ENCODE measurements at regions not wholly inside any gene's neighbourhood (a gene's known extent, or its start where the extent isn't known, plus 50 kb on each side); places are given as distances from the start of the nearest gene placed in this dataset.

DNA sequence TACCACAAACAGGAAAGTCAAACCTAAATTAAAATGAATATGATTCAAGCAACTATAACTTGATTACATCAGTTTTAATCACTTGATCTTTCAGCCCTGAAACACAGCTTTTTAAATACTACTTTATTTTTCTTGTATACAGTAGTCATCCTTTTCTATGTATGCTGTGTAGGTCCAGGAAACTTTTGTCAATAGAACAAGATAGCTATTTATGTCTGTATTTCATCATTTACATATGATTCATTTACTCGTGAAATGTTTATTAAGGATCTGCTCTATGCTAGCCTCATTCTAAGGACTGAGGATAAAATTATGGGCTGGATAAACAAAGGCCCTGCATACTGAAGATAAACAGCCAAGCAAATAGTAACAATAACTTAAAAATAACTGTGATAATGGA is 930.2 kb downstream of the TFAP2A start:
- Mint-ChIP-seq H3K36me3 (ENCODE audit: low read depth) (no peaks in the 10 kb centered on the region), H3K27ac (no peak overlapping the region), H3K4me3 (no peak overlapping the region), H3K9me3 (no peaks in the 10 kb centered on the region), H3K27me3 (ENCODE audit: insufficient read depth) (no peaks in the 10 kb centered on the region), H3K4me1 (peaks cover 11% of the 10 kb centered on the region)
- H3K9me3 ChIP-seq (ENCODE audit: control insufficient read depth, low read length): no peaks in the 10 kb centered on the region
- no peaks in the 10 kb centered on the region for H3K27me3 ChIP-seq (ENCODE audit: control insufficient read depth, insufficient read depth, low read length, poor library complexity, severe bottlenecking)
- H3K4me1 ChIP-seq (ENCODE audit: control insufficient read depth, insufficient read depth, low read length): no peaks in the 10 kb centered on the region
- H3K36me3 ChIP-seq (ENCODE audit: control insufficient read depth, insufficient read depth, low read length): no peaks in the 10 kb centered on the region
- WGBS, 2 experiments (ENCODE audit: insufficient coverage in 1 of 2, insufficient read length in 1 of 2): 90% methylated on average over 1 of the region's 1 CpG; no CpG with 5 or more reads in 1 of the 2 experiments
- no peak for DNase-seq
- no peak overlapping the region for H3K4me3 ChIP-seq (ENCODE audit: low read length)
- H3K27ac ChIP-seq (ENCODE audit: low read depth, low read length): no peak overlapping the region
- no peak overlapping the region for H3K9ac ChIP-seq (ENCODE audit: extremely low read depth, low read length, poor library complexity, severe bottlenecking)
- TF ChIP-seq, protein P1, sequence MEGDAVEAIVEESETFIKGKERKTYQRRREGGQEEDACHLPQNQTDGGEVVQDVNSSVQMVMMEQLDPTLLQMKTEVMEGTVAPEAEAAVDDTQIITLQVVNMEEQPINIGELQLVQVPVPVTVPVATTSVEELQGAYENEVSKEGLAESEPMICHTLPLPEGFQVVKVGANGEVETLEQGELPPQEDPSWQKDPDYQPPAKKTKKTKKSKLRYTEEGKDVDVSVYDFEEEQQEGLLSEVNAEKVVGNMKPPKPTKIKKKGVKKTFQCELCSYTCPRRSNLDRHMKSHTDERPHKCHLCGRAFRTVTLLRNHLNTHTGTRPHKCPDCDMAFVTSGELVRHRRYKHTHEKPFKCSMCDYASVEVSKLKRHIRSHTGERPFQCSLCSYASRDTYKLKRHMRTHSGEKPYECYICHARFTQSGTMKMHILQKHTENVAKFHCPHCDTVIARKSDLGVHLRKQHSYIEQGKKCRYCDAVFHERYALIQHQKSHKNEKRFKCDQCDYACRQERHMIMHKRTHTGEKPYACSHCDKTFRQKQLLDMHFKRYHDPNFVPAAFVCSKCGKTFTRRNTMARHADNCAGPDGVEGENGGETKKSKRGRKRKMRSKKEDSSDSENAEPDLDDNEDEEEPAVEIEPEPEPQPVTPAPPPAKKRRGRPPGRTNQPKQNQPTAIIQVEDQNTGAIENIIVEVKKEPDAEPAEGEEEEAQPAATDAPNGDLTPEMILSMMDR (conservative IDR thresholded peaks at IDR 0.05): no peak

GRCh38 chr6:9484091-9484490 is 930.8 kb downstream of the TFAP2A start:
- WGBS, 2 experiments (ENCODE audit: insufficient coverage in 1 of 2, insufficient read length in 1 of 2): 86 to 90% methylated on average over 2 to 3 of the region's 3 CpGs
- Histone ChIP-seq H3K9ac (ENCODE audit: extremely low read depth, low read length, poor library complexity, severe bottlenecking) (no peak overlapping the region), H3K9me3 (ENCODE audit: control insufficient read depth, low read length) (no peaks in the 10 kb centered on the region), H3K27ac (ENCODE audit: low read depth, low read length) (no peak overlapping the region), H3K4me3 (ENCODE audit: low read length) (no peak overlapping the region), H3K36me3 (ENCODE audit: control insufficient read depth, insufficient read depth, low read length) (no peaks in the 10 kb centered on the region), H3K27me3 (ENCODE audit: control insufficient read depth, insufficient read depth, low read length, poor library complexity, severe bottlenecking) (no peaks in the 10 kb centered on the region), H3K4me1 (ENCODE audit: control insufficient read depth, insufficient read depth, low read length) (no peaks in the 10 kb centered on the region)
- H3K27ac Mint-ChIP-seq: no peak overlapping the region
- H3K4me1 Mint-ChIP-seq: peaks cover 11% of the 10 kb centered on the region
- no peak overlapping the region for H3K4me3 Mint-ChIP-seq
- no peaks in the 10 kb centered on the region for H3K9me3 Mint-ChIP-seq
- TF ChIP-seq, protein P1 (conservative IDR thresholded peaks at IDR 0.05): no peak
- H3K36me3 Mint-ChIP-seq (ENCODE audit: low read depth): no peaks in the 10 kb centered on the region
- DNase-seq: no peak
- H3K27me3 Mint-ChIP-seq (ENCODE audit: insufficient read depth): no peaks in the 10 kb centered on the region

DNA sequence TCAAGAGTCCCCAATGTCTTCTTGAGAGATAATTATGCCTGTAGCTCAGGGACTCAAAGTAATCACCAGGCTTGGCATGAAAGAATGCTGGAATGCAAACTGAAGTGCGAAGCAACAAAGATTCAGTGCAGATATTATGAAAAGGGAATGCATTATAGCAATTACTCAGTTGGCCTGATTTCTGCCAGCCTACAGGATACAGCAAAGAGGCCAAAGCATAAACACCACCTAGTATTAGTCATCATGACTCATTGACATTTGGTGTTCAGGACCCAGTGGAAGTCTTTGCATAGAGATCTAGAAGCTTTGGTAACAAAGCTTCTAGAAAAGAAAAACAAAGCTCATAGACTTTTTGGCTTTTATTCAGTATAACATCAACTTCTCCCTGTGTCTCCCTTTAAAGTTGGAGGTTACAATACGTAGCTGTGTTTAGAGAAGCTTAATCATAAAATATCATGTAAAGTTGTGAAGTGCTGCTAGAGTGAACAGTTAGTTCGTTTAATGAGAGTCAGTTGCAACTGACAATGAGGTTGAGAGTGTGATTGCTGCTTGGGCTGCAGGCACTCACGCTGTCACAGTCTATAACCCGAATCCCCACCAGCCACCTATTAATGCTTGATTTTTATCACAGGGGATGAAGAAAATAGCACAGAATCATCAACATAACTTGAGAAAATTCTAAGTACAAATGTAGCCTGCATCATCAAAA is 932.7 kb downstream of the TFAP2A start:
- 77 to 90% methylated on average over 2 to 5 of the region's 5 CpGs for WGBS, 2 experiments (ENCODE audit: insufficient coverage in 1 of 2, insufficient read length in 1 of 2)
- Histone ChIP-seq H3K27ac (ENCODE audit: low read depth, low read length) (no peak overlapping the region), H3K4me1 (ENCODE audit: control insufficient read depth, insufficient read depth, low read length) (no peaks in the 10 kb centered on the region), H3K27me3 (ENCODE audit: control insufficient read depth, insufficient read depth, low read length, poor library complexity, severe bottlenecking) (no peaks in the 10 kb centered on the region), H3K4me3 (ENCODE audit: low read length) (no peak overlapping the region), H3K9ac (ENCODE audit: extremely low read depth, low read length, poor library complexity, severe bottlenecking) (no peak overlapping the region), H3K9me3 (ENCODE audit: control insufficient read depth, low read length) (no peaks in the 10 kb centered on the region), H3K36me3 (ENCODE audit: control insufficient read depth, insufficient read depth, low read length) (no peaks in the 10 kb centered on the region)
- peaks cover 11% of the 10 kb centered on the region for H3K4me1 Mint-ChIP-seq
- H3K27ac Mint-ChIP-seq: no peak overlapping the region
- no peaks in the 10 kb centered on the region for H3K36me3 Mint-ChIP-seq (ENCODE audit: low read depth)
- H3K27me3 Mint-ChIP-seq (ENCODE audit: insufficient read depth): no peaks in the 10 kb centered on the region
- no peak for DNase-seq
- H3K9me3 Mint-ChIP-seq: no peaks in the 10 kb centered on the region
- TF ChIP-seq, protein P1 (conservative IDR thresholded peaks at IDR 0.05): no peak
- no peak overlapping the region for H3K4me3 Mint-ChIP-seq

All from endodermal cell (in vitro differentiated cells).